ENCODE measurements at regions not wholly inside any gene's neighbourhood (a gene's known extent, or its start where the extent isn't known, plus 50 kb on each side); places are given as distances from the start of the nearest gene placed in this dataset.

DNA sequence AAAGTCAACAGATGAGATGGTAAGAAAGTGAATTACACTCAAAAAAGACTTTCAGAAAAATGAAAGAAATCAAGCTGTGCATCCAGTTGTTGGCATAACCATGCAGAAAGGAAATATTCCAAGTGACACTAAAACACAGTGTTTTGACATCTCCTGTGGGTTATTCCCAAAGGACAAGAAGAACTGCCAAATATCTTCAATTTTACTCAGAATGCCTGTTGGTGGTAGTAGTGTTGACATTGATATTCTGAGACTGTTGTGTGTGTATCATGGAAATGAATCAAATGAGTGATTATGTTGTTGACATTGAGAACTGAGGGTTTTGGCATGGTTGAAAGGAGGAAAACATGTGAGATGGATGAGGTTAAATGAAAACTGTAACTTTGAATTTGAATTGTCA is 196.9 kb downstream of the SH2D4B start:
- DNase-seq (ENCODE audit: low spot score in 2 of 2): no peak
- H3K36me3 Mint-ChIP-seq: no peaks in the 10 kb centered on the region
- H3K27ac Mint-ChIP-seq: no peak overlapping the region
- no peak for ATAC-seq
- H3K9me3 Mint-ChIP-seq: no peaks in the 10 kb centered on the region

DNA sequence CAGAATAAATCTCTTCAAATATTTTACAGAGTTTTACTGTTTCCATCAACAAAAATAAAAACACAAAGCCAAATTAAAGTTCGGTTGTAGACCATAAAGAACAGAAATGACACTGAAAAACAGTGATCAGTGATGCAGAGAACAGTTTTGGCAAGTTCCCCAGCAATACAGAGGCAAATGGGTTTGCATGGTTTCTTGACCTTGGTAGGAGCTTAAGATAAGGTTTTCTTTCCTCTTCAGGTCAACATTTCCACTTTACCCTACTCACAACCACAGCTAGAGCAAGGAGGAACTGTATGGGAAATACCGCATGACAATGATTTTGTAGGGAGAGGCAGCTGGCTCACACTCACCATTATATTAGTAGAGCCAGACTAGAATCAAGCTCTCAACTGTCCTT is 199.5 kb downstream of the SH2D4B start:
- Mint-ChIP-seq H3K9me3 (no peaks in the 10 kb centered on the region), H3K36me3 (no peaks in the 10 kb centered on the region), H3K27ac (no peak overlapping the region)
- no peak for ATAC-seq
- no peak for DNase-seq (ENCODE audit: low spot score in 2 of 2)

- Mint-ChIP-seq H3K9me3 (no peaks in the 10 kb centered on the region), H3K27ac (no peak overlapping the region), H3K36me3 (no peaks in the 10 kb centered on the region)
- DNase-seq (ENCODE audit: low spot score in 2 of 2): no peak
- ATAC-seq: no peak
These were observed 201.6 kb downstream of the SH2D4B start for GRCh38 chr10:80739328-80739727.

DNA sequence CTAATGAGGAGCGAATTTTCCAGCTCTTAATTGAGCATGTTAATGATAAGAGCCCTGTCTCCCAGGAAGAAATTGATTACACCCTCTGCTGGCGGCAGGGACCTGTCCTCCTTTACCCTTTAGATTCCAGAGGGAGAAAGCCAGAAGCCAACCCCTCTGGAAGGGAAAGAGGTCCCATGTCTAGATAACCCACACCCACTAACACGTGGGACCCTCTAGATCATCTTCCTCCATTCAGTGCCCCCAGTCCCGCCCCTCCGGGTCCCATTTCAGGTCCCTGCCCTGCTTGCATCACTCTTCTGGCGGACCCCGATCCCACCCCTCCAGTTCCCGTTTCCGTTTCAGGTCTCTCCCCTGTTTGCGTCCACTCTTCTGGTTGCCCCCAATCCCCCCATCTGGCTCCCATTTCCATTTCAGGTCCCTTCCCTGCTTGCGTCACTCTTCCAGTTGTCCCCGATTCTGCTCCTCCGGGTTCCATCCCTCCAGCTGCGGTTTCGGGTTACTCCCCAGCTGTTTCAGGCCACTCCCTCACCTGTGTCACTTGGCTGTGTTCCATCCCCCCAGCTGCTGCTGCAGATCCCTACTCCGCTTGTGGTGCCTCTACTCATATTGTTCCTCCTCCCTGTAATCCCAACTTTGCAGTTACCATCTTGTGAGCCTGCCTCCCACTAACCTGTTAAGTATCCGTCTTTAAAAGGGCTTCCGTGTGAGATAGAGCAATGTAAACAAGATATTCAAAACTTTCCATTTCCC is 202.4 kb downstream of the SH2D4B start:
- H3K36me3 Mint-ChIP-seq: no peaks in the 10 kb centered on the region
- ATAC-seq (no peak), DNase-seq (ENCODE audit: low spot score in 2 of 2) (no peak)
- no peaks in the 10 kb centered on the region for H3K9me3 Mint-ChIP-seq
- H3K27ac Mint-ChIP-seq: no peak overlapping the region

DNA sequence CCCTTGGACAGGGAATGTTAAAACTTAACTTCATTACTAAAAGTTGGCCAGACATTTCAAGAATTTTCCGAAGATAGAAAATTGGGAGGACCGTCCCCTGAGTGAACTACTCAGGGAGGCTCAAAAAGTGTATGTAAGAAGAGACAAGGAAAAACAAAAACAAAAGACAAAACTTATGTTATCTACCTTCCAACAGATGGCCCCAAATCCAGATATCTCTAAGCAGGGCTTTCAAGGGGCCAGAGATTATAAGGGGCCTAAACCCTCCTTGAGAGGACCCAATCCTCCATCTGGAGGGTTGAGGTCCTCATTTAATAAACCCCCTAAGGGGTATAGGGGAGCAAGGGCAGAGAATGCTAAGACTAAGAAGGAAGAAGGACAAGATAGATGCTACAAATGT is 203.6 kb downstream of the SH2D4B start:
- Mint-ChIP-seq H3K36me3 (no peaks in the 10 kb centered on the region), H3K27ac (no peak overlapping the region), H3K9me3 (no peaks in the 10 kb centered on the region)
- DNase-seq (ENCODE audit: low spot score in 2 of 2) (no peak), ATAC-seq (no peak)

DNA sequence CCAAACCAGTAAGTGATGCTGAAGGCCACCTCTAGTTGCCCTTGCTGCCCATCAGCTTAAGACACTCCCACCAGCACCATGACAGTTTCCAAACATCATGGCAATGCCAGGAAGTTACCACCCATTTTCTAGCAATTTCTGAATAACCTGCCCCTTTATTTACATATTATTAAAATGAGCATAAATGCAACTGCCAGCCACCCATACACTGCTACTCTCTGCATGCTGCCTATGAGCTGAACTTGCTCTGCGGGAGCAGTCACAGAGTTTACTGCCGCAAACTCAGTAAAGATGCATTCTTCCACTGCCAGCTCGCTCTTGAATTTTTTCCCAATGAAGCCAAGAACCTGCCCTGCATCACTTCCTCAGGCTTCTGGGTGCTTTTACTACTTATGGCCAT is 212.6 kb downstream of the SH2D4B start:
- ATAC-seq: no peak
- H3K36me3 Mint-ChIP-seq: no peaks in the 10 kb centered on the region
- no peak for DNase-seq (ENCODE audit: low spot score in 2 of 2)
- no peak overlapping the region for H3K27ac Mint-ChIP-seq
- peaks cover 0 to 5% of the 10 kb centered on the region in 2 donors for H3K9me3 Mint-ChIP-seq

GRCh38 chr10:80751940-80752339 is 214.2 kb downstream of the SH2D4B start:
- no peak for DNase-seq (ENCODE audit: low spot score in 2 of 2)
- H3K9me3 Mint-ChIP-seq: peaks cover 0 to 5% of the 10 kb centered on the region in 2 donors
- ATAC-seq: no peak
- no peaks in the 10 kb centered on the region for H3K36me3 Mint-ChIP-seq
- no peak overlapping the region for H3K27ac Mint-ChIP-seq

- DNase-seq (ENCODE audit: low spot score in 2 of 2) (no peak), ATAC-seq (no peak)
- Mint-ChIP-seq H3K27ac (no peak overlapping the region), H3K36me3 (no peaks in the 10 kb centered on the region), H3K9me3 (peaks cover 0 to 5% of the 10 kb centered on the region in 2 donors)
These were observed 215.9 kb downstream of the SH2D4B start for GRCh38 chr10:80753612-80754011.

DNA sequence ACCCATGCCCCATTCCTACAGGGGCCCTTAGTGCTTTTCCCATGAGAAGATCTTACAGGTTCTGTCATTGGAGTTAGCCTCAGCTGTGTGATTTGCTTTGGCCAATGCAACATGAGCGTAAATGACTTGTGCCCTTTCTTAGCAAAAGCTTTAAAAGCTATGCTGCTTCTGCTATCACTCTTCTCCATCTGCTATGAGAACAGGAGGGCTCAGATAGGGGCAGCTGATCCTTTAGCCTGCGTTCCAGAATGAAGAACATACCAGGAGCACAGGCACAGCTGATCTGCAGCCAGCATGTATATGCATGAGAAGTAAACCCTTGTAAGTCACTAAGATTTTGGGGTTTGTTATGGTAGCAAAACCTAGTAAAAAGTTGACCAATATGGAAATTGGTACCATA is 218.2 kb downstream of the SH2D4B start:
- ATAC-seq (no peak), DNase-seq (ENCODE audit: low spot score in 2 of 2) (no peak)
- Mint-ChIP-seq H3K27ac (no peak overlapping the region), H3K36me3 (no peaks in the 10 kb centered on the region), H3K9me3 (peaks cover 0 to 5% of the 10 kb centered on the region in 2 donors)

GRCh38 chr10:80759693-80760092 is 222.0 kb downstream of the SH2D4B start:
- H3K27ac Mint-ChIP-seq: no peak overlapping the region
- no peak for ATAC-seq
- H3K36me3 Mint-ChIP-seq: no peaks in the 10 kb centered on the region

GRCh38 chr10:80760914-80761371 is 223.2 kb downstream of the SH2D4B start:
- no peak for DNase-seq (ENCODE audit: low spot score in 2 of 2)
- no peaks in the 10 kb centered on the region for H3K36me3 Mint-ChIP-seq
- no peak overlapping the region for H3K27ac Mint-ChIP-seq
- H3K9me3 Mint-ChIP-seq: no peaks in the 10 kb centered on the region
- ATAC-seq: peak in 1 of 2 donors; percentile 84

More at GRCh38 chr10:80759693-80760092, 222.0 kb downstream of the SH2D4B start:
- no peaks in the 10 kb centered on the region for H3K9me3 Mint-ChIP-seq
- DNase-seq (ENCODE audit: low spot score in 2 of 2): no peak

- Mint-ChIP-seq H3K27ac (no peak overlapping the region), H3K9me3 (no peaks in the 10 kb centered on the region), H3K36me3 (no peaks in the 10 kb centered on the region)
- no peak for DNase-seq (ENCODE audit: low spot score in 2 of 2)
- ATAC-seq: no peak
These were observed 230.3 kb downstream of the SH2D4B start for GRCh38 chr10:80767963-80768362.

DNA sequence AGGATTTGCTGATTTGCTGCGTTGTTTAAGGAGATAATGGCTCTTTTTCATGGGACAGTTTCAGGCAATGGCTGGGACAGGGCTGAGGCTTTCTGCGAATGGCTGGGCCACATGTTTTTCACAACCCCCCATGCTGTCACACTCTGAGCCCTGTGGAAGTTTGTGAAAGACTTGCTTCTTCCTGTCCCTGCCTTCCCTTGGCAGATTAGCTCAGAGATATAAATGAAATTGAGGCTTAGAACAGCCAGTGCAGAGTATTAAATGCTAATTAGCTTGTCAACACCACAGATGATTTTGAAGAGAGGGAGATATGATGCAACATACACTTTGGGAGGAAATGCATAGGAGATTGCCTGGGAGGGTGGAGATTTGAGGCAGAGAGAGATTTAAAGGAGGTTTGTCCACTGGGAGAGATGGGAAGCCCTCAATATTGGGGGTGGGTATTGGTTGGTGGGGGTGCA is 232.0 kb downstream of the SH2D4B start:
- H3K36me3 Mint-ChIP-seq: no peaks in the 10 kb centered on the region
- ATAC-seq (no peak), DNase-seq (ENCODE audit: low spot score in 2 of 2) (no peak)
- no peaks in the 10 kb centered on the region for H3K9me3 Mint-ChIP-seq
- no peak overlapping the region for H3K27ac Mint-ChIP-seq

DNA sequence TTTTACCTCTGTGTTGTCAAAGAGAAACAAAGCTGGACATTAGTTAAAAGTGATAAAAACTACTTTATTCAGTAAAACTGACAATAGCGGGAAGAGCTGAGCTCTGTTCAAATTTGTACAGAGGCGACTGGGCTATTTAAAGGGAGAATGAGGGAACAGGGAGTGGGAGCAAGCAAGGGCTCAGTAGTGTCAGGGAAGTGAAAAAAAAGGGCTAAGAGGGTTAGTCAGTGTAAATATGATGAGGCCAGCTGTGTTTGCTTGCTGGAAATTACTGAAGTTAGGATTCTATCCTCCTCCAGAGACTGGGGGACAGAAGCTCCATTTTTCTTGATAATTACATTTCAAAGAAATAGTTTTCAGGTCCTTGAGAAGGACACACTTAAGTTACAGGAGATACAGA is 232.5 kb downstream of the SH2D4B start:
- DNase-seq (ENCODE audit: low spot score in 2 of 2) (no peak), ATAC-seq (no peak)
- H3K9me3 Mint-ChIP-seq: no peaks in the 10 kb centered on the region
- H3K27ac Mint-ChIP-seq: no peak overlapping the region
- H3K36me3 Mint-ChIP-seq: no peaks in the 10 kb centered on the region

GRCh38 chr10:80771285-80771684 is 233.6 kb downstream of the SH2D4B start:
- Mint-ChIP-seq H3K27ac (no peak overlapping the region), H3K36me3 (no peaks in the 10 kb centered on the region), H3K9me3 (no peaks in the 10 kb centered on the region)
- ATAC-seq (no peak), DNase-seq (ENCODE audit: low spot score in 2 of 2) (no peak)

GRCh38 chr10:80771902-80772555 is 234.3 kb downstream of the SH2D4B start:
- H3K36me3 Mint-ChIP-seq: no peaks in the 10 kb centered on the region
- H3K9me3 Mint-ChIP-seq: no peaks in the 10 kb centered on the region
- DNase-seq (ENCODE audit: low spot score in 2 of 2): no peak
- no peak overlapping the region for H3K27ac Mint-ChIP-seq
- ATAC-seq: no peak

- DNase-seq (ENCODE audit: low spot score in 2 of 2) (no peak), ATAC-seq (no peak)
- Mint-ChIP-seq H3K9me3 (no peaks in the 10 kb centered on the region), H3K27ac (no peak overlapping the region), H3K36me3 (no peaks in the 10 kb centered on the region)
These were observed 234.9 kb downstream of the SH2D4B start for GRCh38 chr10:80772596-80772995.

DNA sequence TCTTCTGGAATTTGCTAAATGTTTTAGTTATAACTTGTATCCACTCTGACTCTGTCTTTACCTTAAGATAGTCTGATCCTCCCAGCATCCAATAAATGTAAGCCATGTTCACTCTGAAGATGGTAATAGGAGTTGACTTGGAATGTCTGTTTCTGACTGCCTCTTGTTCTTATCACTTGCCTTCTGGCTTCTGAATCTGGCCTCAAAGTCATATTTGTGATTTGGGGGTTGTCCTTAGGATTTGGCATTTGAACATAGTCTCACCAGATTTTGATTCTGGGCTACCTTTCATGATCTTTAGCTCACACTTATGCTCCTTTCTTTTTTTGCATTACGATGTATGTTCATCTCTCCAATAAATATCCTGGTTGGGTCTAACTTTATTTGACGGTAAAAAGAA is 247.0 kb downstream of the SH2D4B start:
- DNase-seq (ENCODE audit: low spot score in 2 of 2): no peak
- no peak overlapping the region for H3K27ac Mint-ChIP-seq
- no peaks in the 10 kb centered on the region for H3K9me3 Mint-ChIP-seq
- no peaks in the 10 kb centered on the region for H3K36me3 Mint-ChIP-seq
- no peak for ATAC-seq

All from activated naive CD4-positive, alpha-beta T cell treated with anti-CD3 and anti-CD28 coated beads, Interleukin-2, amount 50 U/mL, for 72 hours (primary cell).